ENCODE measurements at regions not wholly inside any gene's neighbourhood (a gene's known extent, or its start where the extent isn't known, plus 50 kb on each side); places are given as distances from the start of the nearest gene placed in this dataset.
"Not testable (repeated sequence)": the region's sequence is repeated elsewhere in the genome, so short reads cannot be mapped to it uniquely, and the experiment has no call there.

DNA sequence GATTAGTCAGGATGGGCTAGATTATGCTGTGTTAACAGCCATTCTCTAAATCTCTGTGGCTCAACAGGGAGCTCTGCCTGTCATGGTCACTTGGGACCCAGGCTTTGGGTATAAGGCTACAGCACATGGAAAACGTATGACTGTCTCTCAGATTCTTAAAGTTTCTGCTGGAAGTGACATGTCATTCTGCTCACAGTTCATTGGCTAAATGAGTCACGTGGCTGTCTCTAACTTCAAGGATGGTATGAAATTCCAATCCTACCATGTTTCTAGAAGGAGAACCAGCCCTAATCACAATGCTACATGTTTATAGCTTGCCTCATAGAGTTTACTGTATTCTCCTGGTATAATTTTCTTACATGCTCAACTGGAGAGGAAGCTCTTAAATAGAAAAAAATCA, 65.6 kb upstream of the PRSS12 start:
- not testable (repeated sequence) for TF ChIP-seq MXI1 (IDR thresholded peaks at IDR 0.05; ENCODE audit: borderline replicate concordance, low read depth, low read length); POLR2A (IDR thresholded peaks at IDR 0.05; ENCODE audit: low read depth, low read length); BHLHE40 (IDR thresholded peaks at IDR 0.05; ENCODE audit: low read depth, low read length); RFX5 (IDR thresholded peaks at IDR 0.05; ENCODE audit: low read depth, low read length)
- TF ChIP-seq, protein P1, sequence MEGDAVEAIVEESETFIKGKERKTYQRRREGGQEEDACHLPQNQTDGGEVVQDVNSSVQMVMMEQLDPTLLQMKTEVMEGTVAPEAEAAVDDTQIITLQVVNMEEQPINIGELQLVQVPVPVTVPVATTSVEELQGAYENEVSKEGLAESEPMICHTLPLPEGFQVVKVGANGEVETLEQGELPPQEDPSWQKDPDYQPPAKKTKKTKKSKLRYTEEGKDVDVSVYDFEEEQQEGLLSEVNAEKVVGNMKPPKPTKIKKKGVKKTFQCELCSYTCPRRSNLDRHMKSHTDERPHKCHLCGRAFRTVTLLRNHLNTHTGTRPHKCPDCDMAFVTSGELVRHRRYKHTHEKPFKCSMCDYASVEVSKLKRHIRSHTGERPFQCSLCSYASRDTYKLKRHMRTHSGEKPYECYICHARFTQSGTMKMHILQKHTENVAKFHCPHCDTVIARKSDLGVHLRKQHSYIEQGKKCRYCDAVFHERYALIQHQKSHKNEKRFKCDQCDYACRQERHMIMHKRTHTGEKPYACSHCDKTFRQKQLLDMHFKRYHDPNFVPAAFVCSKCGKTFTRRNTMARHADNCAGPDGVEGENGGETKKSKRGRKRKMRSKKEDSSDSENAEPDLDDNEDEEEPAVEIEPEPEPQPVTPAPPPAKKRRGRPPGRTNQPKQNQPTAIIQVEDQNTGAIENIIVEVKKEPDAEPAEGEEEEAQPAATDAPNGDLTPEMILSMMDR (conservative IDR thresholded peaks at IDR 0.05; ENCODE audit: low read depth, low read length) = not testable (repeated sequence)

All from IMR-90 (cell line).